Mucosa of descending colon (tissue), 3 donors: ENCODE measurements at regions not wholly inside any gene's neighbourhood (a gene's known extent, or its start where the extent isn't known, plus 50 kb on each side); places are given as distances from the start of the nearest gene placed in this dataset.

Experiments used
- ATAC-seq: fragments of 200-7000 bp; cut with Tn5 transposase; one replicate; pipeline ENCODE4 v1.9.1; 2020; ENCODE audit warnings: mild to moderate bottlenecking, moderate library complexity
- DNase-seq, 3 donors: peaks; one replicate each; pipeline ENCODE4 v3.0.0-alpha.2; 2020
- H3K36me3 ChIP-seq: fragments of 200-600 bp; one replicate; pipeline ENCODE4 v1.8.0; 2021; ENCODE audit warnings: low read depth, mild to moderate bottlenecking
- H3K4me1 ChIP-seq: fragments of 200-600 bp; one replicate; pipeline ENCODE4 v1.8.0; 2021; ENCODE audit warnings: low read depth, mild to moderate bottlenecking
- H3K4me3 ChIP-seq: fragments of 200-600 bp; one replicate; pipeline ENCODE4 v1.8.0; 2021; ENCODE audit warnings: mild to moderate bottlenecking
- H3K9me3 ChIP-seq: fragments of 200-600 bp; one replicate; pipeline ENCODE4 v1.8.0; 2021; ENCODE audit warnings: mild to moderate bottlenecking
- intact Hi-C, 2 donors: fragments of 100-400 bp; cut with DNase I in 1 of 2; cut with micrococcal nuclease in 1 of 2; formaldehyde crosslinking; loops; one replicate each; pipeline versions ENCODE4 v1.11.0 to v1.11.1; 2022; cut with DNase I, micrococcal nuclease
- TF ChIP-seq, protein P1 (sequence below): fragments of 200-600 bp; IDR thresholded peaks from one replicate; pipeline ENCODE4 v1.8.0; 2022; ENCODE audit warnings: antibody characterized with exemption, mild to moderate bottlenecking
- donor health status: DM: no; HTN: no; CAD: no; lungs with moderate emphysema.
- donor health status: DM: no; HTN: no; CAD: no.
- donor health status: DM: no; HTN: yes; CAD: no.

DNA sequence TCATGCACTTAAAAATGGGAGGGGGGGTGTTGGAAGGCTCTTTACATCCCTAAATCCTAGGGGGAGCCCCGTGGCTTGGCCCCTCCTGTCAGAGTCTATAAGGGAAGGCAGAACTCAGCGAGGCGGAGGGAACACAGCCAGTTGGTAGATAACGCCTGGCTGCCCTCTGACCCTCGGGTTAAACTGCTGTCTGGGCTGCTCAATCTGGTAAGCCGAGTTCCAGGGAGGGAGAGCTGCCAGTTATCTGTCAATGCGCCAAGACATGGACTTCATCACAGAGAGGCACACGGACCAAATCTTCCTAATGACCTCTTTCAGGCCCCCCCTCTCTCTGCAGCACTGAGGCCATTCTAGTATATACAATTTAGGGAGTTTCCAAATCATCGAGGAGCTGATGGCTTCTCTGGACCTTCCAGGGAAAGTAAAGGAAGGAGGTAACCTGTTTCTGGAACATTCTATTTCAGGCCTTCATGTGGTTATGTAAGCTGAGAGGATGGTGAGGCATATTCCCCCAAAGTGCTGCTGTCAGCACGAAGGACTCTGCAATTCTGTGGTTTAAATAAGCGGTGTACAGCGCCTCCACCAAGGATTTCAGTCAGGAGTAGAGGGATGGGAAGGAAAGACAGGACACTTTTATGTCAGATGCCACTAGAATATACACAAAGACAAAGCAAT lies 349.0 kb downstream of the MCTP2 start:
- TF ChIP-seq, protein P1, sequence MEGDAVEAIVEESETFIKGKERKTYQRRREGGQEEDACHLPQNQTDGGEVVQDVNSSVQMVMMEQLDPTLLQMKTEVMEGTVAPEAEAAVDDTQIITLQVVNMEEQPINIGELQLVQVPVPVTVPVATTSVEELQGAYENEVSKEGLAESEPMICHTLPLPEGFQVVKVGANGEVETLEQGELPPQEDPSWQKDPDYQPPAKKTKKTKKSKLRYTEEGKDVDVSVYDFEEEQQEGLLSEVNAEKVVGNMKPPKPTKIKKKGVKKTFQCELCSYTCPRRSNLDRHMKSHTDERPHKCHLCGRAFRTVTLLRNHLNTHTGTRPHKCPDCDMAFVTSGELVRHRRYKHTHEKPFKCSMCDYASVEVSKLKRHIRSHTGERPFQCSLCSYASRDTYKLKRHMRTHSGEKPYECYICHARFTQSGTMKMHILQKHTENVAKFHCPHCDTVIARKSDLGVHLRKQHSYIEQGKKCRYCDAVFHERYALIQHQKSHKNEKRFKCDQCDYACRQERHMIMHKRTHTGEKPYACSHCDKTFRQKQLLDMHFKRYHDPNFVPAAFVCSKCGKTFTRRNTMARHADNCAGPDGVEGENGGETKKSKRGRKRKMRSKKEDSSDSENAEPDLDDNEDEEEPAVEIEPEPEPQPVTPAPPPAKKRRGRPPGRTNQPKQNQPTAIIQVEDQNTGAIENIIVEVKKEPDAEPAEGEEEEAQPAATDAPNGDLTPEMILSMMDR = no peak
- intact Hi-C loops = no loop called here
- Histone ChIP-seq H3K36me3 (no peaks in the 10 kb centered on the region), H3K4me1 (no peaks in the 10 kb centered on the region), H3K4me3 (no peak overlapping the region), H3K9me3 (no peaks in the 10 kb centered on the region)
- DNase-seq (no peak), ATAC-seq (no peak)

DNA sequence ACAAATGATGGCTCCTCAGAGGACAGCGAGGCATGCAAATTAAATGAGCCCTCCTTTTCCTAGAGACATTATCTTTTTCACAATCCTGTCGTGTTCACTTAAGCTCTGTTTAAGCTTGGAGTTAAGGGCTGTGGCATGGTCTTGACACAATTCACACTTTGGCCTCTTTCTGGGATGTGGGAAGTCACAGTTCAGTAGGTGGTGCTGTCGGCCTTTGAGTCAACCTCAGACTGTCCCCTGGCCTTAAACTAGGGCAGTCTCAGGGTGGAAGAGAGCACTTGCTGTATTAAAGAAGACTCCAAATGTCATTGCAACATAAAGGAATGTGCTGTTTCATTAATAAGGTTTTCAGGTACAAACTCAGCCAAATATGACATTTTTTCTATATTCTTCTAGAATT lies 351.0 kb downstream of the MCTP2 start:
- intact Hi-C loops = no loop called here
- Histone ChIP-seq H3K9me3 (no peaks in the 10 kb centered on the region), H3K4me1 (no peaks in the 10 kb centered on the region), H3K4me3 (no peak overlapping the region), H3K36me3 (no peaks in the 10 kb centered on the region)
- DNase-seq (peak in 2 of 3 donors; percentile 32 to 33), ATAC-seq (peak; percentile 32)
- TF ChIP-seq, protein P1 = no peak

DNA sequence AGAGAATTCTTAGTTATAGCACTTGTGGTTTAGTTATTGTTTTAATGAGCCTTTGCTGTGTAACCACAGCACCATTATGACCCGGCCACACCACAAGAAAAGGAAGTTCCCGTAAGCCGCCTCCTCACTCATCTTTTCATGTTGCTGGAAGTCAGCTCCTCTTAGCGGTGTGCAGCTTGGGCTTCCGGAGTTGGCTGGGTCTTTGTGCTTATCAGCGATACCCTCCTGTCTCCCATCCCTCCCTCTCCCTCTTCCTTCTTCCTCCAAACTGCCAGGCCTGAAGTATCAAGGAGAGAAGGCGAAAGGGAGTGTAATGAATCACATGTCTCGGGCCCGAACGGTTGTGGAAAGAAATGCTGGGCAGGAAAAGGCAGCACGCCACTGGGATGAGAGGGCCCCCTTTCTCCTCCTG lies 353.5 kb downstream of the MCTP2 start:
- TF ChIP-seq, protein P1 = no peak
- intact Hi-C loops = no loop called here
- no peak overlapping the region for H3K4me3 ChIP-seq
- peak; percentile 36 for ATAC-seq
- H3K4me1 ChIP-seq = no peaks in the 10 kb centered on the region
- no peaks in the 10 kb centered on the region for H3K36me3 ChIP-seq
- peak in 1 of 3 donors; percentile 12 for DNase-seq
- H3K9me3 ChIP-seq = no peaks in the 10 kb centered on the region

DNA sequence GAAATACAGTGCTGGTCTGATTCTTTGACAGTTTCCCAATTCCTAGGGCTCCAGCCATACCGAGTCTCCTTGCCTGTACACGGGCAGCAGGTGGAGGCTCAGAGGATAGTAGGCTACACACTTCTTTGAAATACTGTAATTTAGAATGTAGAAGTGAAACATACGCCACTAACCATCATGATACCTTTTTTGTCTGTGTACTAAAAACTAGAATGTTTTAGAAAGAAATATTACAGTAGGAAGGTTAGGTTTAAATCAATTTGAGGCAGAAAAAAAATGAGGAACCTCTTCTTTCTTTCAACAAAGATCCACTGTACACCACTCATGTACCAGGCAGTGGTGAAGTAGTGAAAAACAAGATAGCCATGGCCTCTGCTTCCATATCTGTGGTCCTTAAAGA lies 354.7 kb downstream of the MCTP2 start:
- TF ChIP-seq, protein P1 = no peak
- Histone ChIP-seq H3K4me1 (no peaks in the 10 kb centered on the region), H3K4me3 (no peak overlapping the region), H3K9me3 (no peaks in the 10 kb centered on the region), H3K36me3 (no peaks in the 10 kb centered on the region)
- ATAC-seq = no peak
- DNase-seq = no peak
- intact Hi-C loops = no loop called here

DNA sequence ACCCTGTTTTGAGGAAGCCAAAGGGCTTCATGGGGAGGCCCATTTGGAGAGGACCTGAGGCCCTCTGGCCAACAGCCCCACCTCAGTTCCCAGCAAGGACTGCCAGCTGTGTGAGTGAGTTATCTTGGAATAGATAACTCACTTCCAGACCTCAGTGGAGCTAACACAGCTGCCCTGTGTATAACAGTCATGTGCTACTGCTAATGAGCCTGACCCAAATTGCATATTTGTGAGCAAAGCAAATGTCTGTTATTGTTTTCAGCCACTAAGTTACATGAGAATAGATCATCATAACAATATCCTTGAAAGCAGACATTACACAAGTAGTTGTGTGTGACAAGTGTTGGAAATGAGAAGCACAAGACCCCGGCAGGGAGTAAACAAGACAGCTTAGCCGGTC lies 355.8 kb downstream of the MCTP2 start:
- intact Hi-C loops = no loop called here
- Histone ChIP-seq H3K9me3 (no peaks in the 10 kb centered on the region), H3K36me3 (no peaks in the 10 kb centered on the region), H3K4me1 (no peaks in the 10 kb centered on the region), H3K4me3 (no peak overlapping the region)
- TF ChIP-seq, protein P1 = no peak
- DNase-seq (no peak), ATAC-seq (no peak)

DNA sequence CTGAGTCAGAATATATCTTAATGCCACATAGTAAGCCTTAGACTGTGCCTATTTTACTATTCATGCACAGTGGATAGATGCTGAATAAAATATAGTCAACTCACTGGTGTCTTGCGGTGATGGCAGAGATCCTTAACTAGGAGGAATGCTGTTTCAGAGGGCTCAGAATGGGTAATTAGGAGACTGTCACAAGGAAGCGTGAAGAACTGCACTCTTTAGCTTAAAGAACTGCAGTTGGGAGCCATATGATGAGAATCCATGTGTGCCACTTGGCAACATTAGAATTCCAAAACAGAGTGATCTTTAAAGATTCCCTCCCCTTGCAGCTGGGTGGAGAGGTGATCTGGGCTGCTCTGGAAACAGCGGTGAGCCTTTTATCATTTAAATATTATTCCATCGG lies 357.6 kb downstream of the MCTP2 start:
- DNase-seq = no peak
- Histone ChIP-seq H3K4me1 (no peaks in the 10 kb centered on the region), H3K36me3 (no peaks in the 10 kb centered on the region), H3K9me3 (no peaks in the 10 kb centered on the region), H3K4me3 (no peak overlapping the region)
- TF ChIP-seq, protein P1 = no peak
- intact Hi-C loops = no loop called here
- ATAC-seq = no peak
